ENCODE measurements at regions not wholly inside any gene's neighbourhood (a gene's known extent, or its start where the extent isn't known, plus 50 kb on each side); places are given as distances from the start of the nearest gene placed in this dataset.

DNA sequence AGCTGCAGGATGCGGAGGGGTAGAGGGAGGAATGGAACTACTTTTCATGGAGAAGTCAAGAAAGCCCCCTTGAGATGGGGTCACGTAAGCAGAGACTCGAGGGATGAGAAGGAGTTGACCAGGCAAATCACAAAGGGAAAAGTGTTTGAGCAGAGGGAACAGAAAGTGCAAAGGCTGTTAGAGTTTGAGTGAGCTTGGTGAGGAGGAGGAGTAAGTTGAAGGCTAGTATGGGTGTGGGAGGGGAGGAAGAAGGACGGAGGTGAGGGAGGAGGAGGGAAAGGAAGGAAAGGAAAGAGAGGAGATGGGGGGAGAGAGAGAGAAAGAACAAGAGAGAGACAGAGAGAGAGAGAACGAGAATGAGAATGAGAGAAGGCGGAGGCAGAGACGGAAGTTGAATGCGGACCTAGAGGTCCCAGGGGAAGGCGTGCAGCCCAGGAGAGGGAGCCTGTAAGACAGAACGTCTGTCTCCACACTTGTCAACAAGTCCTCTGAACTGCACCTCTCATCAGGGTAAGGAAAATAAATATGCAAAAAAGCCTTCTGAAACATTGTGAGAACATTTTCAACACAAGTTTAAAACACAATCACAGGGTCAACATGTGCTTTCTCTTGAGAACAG lies 279.8 kb upstream of the EEF2KMT start:
- intact Hi-C loops (cut with DNase I) = no loop called here
- no peak for DNase-seq (ENCODE audit: low spot score)

DNA sequence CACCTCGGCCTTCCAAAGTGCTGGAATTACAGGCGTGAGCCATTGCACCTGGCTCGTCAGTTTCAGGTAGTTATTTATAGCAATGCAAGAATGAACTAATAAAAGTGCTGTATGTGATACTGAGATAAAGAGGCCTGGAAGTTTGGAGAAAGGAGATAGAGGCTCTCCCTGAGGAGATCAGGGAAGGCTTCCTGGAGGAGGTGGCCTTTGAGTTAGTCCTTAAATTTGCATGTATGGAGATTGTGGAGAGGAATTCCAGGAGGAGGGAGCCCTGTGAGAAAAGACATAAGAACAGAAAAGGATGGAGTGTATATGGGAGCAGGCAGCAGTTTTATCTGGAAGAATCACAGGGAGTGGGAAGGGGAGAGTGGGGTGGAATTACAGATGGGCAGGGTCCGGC lies 276.6 kb upstream of the EEF2KMT start:
- intact Hi-C loops (cut with DNase I) = no loop called here
- no peak for DNase-seq (ENCODE audit: low spot score)

DNA sequence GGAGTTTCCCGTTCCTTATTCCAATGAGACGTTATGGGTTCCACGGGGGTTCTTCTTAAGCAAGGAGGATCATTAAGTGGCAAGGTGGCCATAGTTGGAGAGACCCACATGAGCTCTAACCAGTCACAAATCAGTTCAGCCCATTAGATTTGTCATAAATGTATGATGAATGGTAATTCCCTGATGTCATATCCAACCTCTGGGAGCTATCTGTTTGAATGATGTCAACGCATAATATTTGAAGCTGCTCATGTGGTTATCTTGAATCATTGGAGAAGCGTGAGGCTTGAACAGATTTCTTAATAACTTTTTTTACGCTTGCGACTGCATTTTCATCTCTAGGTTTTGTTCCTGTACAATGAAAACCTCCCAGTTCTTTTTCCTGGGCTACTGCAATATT lies 270.4 kb upstream of the EEF2KMT start:
- DNase-seq (ENCODE audit: low spot score) = no peak
- intact Hi-C loops (cut with DNase I) = no loop called here

DNA sequence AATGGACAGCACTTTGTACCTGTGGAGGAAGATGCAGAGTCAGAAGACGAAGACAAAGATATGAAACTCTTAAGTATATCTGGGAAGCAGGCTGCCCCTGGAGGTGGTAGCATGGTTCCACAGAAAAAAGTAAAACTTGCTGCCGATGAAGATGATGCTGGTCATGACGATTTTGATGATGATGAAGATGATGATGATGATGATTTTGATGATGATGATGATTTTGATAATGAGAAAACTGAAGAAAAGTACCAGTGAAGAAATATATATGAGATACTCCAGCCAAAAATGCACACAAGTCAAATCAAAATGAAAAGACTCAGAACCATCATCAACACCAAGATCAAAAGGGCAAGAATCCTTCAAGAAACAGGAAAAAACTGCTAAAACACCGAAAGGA lies 268.5 kb upstream of the EEF2KMT start:
- intact Hi-C loops (cut with DNase I) = no loop called here

DNA sequence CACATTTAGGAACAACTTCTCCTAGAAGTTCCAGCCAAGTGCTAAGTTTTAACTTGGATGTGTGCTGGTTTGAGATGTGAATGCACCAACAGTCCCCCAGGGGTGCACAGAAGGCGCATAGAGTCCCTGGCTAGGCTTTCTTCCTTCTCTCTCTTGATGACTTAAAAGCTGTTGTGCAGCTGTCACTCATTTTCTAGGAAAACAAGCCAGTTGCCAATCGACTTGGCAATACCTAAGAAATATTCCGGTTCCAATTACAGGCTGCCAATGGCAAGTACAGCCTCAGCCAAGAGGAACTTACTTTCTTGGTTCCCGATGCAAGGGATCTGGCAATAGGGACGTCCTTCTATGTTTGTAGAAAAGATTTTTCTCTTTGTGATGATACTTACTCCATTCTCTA lies 266.6 kb upstream of the EEF2KMT start:
- intact Hi-C loops (cut with DNase I) = no loop called here
- DNase-seq (ENCODE audit: low spot score) = no peak

More for the DNA sequence above, 268.5 kb upstream of the EEF2KMT start:
- DNase-seq (ENCODE audit: low spot score) = no peak

DNA sequence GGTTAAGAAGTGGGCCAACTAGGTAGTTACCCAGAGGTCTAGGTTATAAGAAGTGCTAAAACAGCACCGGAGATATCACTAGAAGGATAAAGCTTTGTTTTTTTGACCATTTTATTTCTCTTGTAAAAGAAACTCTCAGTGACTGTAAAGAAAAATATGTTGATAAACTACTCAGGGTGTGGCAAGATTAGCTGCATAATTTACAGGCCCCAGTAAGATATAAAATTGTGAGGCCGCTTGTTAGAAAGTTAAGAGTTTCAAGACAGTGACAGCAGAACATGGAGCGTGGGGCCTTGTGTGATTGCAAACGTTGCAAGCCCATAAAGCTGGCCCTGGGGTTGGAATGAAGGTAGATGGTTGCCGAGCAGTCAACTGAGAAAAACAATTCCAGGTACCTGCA lies 263.7 kb upstream of the EEF2KMT start:
- intact Hi-C loops (cut with DNase I) = no loop called here

DNA sequence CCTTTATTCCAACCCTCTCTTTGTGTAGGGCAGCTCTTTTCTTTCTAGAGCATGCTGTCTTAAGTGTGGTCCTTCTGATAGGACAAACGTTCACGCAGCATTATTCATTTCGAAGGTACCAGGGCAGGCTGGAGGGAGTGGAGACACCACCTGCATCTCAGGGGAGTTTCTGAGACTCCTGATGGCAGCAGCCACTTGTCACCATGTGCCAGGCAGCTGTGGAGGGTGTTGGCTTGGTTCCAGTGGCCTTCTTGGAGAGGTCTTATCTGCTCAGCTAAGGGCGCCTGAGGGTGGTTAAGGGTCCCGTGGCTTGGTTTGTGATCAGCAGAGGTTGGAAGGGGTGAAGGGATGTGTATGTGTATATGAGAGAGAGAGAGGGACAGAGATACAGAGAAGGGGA lies 257.1 kb upstream of the EEF2KMT start:
- intact Hi-C loops (cut with DNase I) = no loop called here

More for the DNA sequence above, 263.7 kb upstream of the EEF2KMT start:
- DNase-seq (ENCODE audit: low spot score) = no peak

DNA sequence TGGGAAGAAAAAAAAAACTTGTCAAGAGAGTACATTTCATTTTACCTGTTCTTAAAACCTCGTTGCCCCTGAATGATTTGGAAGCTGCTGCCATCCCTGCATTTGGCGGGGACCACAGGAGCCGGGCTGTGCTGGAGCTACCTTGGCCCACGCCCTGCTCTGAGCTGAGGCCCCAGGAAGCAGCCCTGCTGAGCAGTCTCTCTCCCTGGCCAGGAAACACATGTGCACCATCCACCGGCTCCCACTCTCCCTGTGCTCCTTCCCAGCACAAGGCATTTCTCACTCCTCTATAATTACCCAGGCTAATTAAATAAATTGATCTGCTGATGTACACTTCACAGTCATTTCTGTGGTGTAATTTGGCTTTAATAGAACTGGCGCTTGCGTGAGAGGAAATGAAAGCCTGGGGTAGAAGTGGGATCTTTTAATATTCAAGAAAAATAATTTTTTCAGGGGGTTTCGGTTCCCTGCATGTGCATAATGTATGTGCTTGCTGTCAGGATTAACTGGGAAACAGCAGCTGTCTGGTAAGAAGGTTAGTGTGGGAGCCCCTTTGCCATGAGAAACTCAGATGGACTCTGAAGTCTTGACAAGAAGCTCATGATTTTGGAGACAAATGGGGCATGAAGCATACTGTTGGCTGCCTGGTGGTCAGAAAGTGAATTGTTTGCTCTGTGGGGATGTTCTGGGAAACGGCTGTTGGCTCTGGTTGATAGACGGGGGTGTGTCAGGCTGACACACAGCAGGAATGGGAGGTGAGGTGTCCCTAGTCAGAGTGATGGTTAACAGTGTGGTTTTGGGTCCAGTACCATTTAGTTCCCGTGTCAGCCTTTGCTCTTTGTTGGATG lies 252.3 kb upstream of the EEF2KMT start:
- intact Hi-C loops (cut with DNase I) = no loop called here
- no peak for DNase-seq (ENCODE audit: low spot score)

More for the DNA sequence above, 257.1 kb upstream of the EEF2KMT start:
- DNase-seq (ENCODE audit: low spot score) = no peak

DNA sequence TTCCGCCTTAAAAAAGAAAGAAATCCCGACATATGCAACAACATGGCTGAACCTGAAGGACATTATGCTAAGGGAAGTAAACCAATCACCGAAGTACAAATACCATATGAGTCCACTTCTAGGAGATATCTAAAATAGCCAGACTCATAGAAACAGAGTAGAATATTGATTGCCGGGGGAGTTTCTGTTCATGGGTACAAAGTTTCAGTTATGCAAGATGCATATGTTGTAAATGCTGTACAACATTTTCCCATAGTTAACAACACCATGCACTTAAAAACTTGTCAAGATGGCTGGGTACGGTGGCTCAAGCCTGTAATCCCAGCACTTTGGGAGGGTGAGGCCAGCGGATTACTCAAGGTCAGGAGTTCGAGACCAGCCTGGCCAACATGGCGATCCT lies 251.5 kb upstream of the EEF2KMT start:
- intact Hi-C loops (cut with DNase I) = no loop called here
- DNase-seq (ENCODE audit: low spot score) = no peak

DNA sequence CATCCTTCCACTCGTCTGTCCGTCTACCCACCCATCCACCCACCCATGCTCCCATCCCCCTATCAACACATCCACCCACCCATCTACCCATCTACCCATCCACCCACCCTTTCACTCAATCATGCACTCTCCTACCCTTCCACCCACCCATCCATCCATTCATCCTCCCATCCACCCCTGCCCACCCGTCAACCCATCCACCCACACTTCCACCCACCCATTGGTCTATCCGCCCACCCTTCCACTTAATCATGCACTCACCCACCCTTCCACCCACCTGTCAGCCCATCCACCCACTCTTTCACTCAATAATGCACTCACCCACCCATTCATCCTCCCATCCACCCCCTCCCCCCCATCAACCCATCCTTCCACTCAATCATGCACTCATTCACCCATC lies 250.0 kb upstream of the EEF2KMT start:
- intact Hi-C loops (cut with DNase I) = no loop called here
- DNase-seq (ENCODE audit: low spot score) = no peak

DNA sequence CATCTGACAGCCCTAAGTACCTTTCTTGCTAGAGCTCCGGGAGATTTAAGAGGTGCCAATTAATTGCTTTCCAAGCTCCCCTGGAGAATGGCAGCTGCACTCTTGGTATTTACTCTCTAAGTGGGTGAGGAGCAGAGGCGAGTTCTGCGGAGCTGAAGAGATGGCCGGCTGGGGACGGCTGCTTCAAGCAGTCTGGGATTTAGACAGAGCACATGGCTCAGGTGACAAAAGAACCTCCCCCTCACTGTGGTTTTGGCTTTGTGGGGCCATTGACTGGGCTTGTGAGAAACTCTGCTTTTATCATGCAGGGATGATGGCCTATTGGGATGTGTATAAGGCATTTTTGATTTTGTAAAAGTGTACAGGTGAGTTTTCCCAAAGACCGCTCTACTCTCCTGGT lies 239.3 kb upstream of the EEF2KMT start:
- intact Hi-C loops (cut with DNase I) = no loop called here
- no peak for DNase-seq (ENCODE audit: low spot score)

DNA sequence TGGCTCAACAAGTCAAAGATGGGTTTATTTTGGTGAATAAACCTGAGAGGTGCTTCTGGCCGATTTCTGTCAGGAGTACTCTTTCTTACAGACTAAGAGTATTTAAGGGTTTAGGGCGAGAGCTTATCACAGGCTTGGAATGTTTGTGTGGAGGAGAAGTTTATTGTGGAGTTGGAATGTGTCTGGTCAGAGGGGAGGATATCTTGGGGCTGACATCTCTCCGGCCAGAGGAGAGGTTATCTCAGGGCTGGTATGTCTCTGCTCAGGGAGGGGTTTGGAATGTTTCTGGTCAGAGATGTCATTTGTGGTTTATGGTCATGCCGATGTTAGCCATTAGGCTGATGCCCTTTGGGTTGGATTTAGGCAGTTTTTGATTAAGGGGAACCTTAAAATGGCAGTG lies 236.4 kb upstream of the EEF2KMT start:
- intact Hi-C loops (cut with DNase I) = no loop called here
- no peak for DNase-seq (ENCODE audit: low spot score)

DNA sequence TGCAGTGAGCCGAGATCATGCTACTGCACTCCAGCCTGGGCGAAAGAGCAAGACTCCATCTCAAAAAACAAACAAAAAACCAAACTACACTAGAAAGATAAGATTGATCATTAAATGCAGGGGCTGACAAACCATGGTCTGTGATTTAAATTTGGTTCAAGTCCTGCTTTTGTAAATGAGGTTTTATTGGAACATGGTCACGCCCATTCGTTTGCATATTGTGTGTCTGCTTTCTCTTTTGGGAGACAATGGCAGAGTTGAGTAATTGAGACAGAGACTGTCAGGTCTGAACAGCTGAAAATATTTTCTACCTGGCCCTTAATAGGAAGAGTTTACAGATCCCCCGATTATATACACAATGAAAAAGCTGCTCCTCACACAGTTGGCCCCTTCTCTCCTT lies 235.5 kb upstream of the EEF2KMT start:
- intact Hi-C loops (cut with DNase I) = no loop called here

DNA sequence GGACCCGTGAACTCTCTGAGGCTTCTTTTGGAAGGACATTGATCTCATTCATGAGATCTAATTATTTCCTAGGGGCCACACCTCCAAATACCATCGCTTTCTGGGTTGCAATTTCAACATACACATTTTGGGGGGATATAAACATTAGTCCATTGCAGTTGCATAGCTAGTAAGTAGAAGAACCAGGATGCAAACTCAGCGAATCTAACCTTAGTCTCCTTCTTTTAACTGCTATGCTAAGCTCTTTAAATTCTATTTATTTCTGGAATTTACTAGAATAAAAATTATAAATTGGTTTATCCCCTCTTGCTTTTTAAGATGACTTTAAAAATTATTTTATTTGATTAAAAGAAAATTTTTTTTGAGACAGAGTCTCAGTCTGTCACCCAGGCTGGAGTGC lies 232.5 kb upstream of the EEF2KMT start:
- intact Hi-C loops (cut with DNase I) = no loop called here
- DNase-seq (ENCODE audit: low spot score) = no peak

More for the DNA sequence above, 235.5 kb upstream of the EEF2KMT start:
- DNase-seq (ENCODE audit: low spot score) = no peak

DNA sequence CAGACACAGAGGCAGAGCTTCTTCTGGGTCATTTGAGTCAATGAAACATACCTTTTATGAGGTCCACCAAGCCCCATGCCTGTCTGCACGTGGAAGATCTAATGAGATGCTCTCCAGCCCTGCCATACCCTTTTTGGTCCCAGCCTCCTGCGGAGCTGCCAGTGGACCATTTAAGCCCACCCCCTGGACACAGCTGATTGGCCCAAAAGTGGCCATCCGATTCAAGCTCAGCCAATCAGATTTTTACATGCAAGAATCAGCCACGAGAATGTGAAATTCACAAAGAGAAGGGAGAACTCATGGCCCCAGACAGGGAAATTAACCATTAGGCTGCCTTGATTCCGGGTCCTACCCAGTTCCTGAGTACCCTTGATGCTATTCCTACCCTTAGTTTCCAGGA lies 231.0 kb upstream of the EEF2KMT start:
- intact Hi-C loops (cut with DNase I) = no loop called here
- DNase-seq (ENCODE audit: low spot score) = no peak

DNA sequence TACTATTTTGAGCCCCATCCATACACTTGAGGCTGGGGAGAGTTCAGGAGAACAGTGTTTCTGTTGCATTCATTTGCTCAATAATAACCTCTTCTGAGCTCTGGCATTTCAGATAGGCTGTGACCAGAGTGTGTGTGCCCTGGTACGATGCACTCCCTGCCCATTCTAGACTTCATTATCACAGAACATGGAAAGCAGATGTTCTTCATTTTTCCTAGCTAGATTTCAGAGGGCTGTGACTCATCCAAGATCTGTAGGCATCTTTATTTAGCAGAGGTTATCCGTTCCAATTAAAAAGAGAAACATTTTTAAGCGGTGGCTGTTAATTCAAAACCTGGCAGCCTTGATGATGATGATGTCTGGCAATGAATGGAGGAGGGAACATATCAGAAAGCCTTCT lies 228.8 kb upstream of the EEF2KMT start:
- intact Hi-C loops (cut with DNase I) = no loop called here
- no peak for DNase-seq (ENCODE audit: low spot score)

DNA sequence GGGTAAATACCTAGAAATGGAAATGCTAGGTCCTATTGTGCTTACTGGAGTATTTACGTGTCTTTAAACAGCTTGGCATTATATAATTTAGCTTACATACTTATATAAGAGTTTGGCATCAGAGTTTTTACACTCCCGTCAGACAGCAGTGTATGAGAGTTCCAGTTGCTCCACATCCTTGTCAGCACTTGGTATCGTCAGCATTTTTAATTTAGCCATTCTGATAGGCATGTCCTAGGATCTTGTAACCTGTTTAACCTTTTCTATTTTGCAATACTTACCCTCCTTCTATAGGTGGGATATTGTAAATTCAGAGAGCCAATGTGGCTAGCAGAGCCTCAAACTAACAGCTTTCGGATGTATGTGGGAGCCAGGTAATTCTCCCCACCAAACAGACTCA lies 228.3 kb upstream of the EEF2KMT start:
- no peak for DNase-seq (ENCODE audit: low spot score)

DNA sequence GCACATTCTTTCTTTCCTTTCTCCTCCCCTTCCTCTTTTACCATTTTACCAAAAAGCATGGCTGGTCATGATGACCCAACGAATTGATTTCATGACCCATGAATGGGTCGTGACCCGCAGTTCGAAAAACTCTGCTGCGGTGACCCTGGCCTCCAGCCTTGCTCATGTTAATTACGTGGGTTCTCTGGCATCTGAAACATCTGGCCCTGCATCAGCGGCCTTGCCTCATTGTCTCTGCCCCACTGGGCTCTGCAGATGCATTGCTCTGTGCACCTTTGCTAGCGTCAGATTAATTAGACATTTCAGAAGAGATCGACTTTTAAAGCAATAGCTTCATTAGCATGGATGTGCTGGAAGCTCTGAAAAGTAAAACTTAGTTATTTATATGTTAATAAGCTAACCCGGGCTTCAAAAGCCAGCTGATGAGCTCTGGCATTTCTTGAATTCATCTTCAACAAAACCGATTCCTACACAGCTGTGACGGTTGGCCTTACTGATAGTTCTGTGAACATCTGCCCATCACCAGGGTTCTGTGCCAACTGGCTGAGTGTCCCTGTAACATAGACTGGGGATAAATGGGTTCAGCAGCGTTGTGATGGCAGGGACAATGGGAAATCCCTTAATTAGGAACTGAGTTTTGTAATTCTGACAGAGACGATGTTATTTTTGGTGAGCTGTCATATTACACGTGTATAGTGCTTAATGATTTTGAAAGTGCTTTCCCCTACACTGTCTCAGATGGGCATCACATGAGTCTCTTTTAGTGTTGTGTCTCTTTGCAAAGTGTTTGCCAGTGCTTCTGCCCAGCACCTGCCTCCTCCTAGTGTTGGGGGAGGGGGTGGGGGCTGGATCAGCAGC lies 225.9 kb upstream of the EEF2KMT start:
- intact Hi-C loops (cut with DNase I) = no loop called here
- no peak for DNase-seq (ENCODE audit: low spot score)

More for the DNA sequence above, 228.3 kb upstream of the EEF2KMT start:
- intact Hi-C loops (cut with DNase I) = no loop called here

DNA sequence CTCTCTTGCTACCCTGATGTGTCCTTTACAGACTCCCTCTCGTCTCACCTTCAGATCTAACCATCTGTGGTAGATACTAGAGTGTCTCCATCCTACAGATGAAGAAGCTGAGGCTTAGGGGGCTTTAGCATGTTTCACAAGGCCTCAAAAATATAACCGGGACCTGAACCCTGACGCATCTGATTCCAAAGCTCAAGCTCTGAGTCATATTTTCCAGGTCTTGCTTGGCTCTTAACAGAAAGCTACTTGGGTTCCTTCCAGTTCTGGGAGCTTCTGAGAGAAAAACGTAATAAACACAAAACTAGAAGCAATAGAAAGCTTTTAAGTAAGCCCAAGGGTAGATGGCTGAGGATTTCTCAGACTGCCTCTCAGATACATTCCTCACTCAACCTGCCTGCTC lies 224.3 kb upstream of the EEF2KMT start:
- DNase-seq (ENCODE audit: low spot score) = no peak
- intact Hi-C loops (cut with DNase I) = no loop called here

DNA sequence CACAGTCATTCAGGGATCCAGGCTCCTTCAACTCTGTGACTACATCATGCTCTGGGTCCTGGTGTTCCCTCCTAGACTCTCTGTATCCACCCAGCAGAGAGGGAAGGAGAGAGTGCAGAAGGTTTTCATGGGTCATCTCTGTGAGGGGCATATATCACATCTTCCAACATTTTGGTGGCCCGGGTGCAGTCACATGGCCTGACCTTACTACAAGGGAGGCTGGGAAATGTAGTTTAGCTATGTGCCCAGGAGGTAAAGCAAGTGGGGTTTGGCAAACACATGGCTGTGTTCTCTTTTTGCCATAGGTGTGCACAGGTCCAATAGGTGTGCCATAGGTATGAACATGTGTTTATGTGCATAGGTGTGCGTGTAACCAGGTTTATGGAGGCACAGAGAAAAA lies 222.2 kb upstream of the EEF2KMT start:
- intact Hi-C loops (cut with DNase I) = no loop called here

More for the DNA sequence above, 222.2 kb upstream of the EEF2KMT start:
- no peak for DNase-seq (ENCODE audit: low spot score)

Measured in posterior vena cava (tissue), 2 donors.